ENCODE measurements at regions not wholly inside any gene's neighbourhood (a gene's known extent, or its start where the extent isn't known, plus 50 kb on each side); places are given as distances from the start of the nearest gene placed in this dataset.
A peak's percentile ranks its signal among the peaks of the same experiment; 100 is the strongest.
"Not testable (repeated sequence)": the region's sequence is repeated elsewhere in the genome, so short reads cannot be mapped to it uniquely, and the experiment has no call there.

DNA sequence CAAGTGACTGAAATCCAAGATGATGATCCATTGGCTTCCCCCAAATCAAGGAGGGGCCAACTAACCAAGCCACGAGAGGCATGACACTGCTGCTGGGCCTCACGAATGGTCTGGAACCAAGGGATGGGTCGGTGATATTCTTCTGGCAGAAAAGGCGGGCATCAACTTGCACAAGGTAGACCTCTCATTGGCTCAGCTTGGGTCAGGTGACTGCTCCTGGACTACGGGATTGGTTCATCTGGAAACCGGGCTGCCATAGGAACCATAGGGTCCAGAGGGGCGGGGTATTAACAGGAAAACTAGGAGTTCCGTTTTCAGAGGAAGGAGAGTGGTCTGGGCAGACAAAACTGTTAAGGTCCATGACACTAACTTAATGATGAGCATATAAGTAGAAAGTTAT, 100.9 kb downstream of the TFAP2C start:
- DNase-seq, result no peak

DNA sequence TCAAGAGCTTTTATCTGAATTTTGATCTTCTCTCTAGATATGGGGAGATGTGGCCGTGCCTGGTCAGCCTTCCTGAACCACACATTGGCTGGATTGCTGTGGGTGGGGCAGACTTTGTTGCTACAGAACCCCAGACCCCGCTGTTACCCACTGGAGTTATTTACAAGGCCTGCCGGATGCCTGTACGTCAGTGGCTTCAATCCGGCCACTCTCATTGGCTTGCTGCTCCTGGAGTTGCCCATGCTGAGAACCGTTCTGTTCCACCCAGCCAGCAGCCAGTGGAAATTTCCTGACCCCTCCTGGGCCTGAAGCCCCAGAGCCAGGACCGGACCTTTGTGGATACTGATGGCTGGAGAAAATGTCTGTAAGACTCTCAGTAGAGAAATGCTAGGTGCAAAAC, 101.9 kb downstream of the TFAP2C start:
- DNase-seq, result no peak

GRCh38 chr20:56731476-56731875, 102.4 kb downstream of the TFAP2C start:
- DNase-seq, result no peak

DNA sequence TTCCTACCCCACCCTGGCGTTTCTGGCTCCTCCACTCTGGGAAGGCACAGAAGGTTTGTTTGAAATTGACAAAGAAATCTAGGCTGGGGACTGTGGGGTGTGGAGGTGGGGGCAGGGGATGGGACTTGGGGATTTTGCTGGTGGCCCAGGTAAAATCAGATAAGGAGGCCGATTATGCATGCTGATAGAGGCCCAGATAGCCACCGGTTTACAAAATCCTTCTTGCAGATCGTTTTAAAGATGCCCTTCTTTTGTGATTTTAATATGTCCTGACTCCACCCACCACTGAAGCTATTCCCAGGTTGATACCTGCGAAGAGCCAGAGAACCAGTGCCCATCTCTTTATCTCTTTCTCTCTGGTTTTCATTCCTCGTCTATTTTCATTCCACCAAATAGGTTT, 104.9 kb downstream of the TFAP2C start:
- DNase-seq, result no peak

DNA sequence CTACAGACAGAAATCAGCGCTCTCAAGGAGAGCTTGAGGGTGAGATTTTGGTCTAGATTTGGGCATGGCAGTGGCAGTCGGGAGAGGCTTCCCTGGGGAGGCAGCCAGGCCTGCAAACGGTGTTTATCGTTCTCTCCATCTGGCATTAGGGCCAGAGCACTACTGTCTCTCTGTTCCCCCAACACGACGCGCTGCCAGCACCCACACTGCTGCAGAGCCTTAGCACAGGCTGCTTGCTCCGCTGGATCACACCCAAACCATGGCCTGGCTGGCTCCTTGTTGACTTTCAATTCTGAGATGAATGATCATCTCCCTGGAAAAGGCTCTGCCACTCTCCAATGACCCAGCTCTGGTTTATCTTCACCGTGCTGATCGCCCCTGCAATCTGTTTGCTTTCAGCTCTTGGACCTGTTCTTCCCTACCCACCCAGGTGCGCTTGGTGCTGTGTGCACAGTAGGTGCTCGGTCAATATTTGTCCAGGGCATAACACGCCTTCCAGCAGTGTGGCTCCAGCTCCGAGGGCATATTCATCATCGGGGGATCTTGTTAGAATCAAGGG, 106.1 kb downstream of the TFAP2C start:
- no peak for DNase-seq

- no peak for DNase-seq
These were observed 107.3 kb downstream of the TFAP2C start for GRCh38 chr20:56736285-56736857.

GRCh38 chr20:56744325-56744821, 115.3 kb downstream of the TFAP2C start:
- not testable (repeated sequence) for DNase-seq

- DNase-seq, result no peak
These were observed 119.6 kb downstream of the TFAP2C start for GRCh38 chr20:56748476-56749377.

DNA sequence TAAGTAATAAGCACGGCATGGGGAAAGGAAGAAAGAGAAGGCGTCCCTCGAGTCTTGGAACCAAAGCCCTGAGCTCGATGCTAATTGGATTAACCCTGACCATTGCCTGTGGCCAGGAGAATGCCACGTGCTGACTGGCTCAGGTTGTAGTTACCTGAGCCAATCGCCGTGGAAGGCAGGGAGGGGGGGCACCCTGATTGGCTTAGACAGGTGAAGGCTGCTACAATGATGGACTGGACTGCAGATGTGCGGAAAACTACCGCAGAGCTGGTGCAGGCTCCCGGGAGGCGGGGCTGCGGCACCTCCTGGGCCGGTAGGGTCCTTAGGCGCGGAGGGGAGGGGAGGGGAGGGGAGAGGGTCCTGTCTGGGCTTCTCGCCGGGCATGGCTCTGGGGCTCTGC, 121.3 kb downstream of the TFAP2C start:
- peak; percentile 8 for DNase-seq

- peak; percentile 5 for DNase-seq
These were observed 123.2 kb downstream of the TFAP2C start for GRCh38 chr20:56752274-56752673.

DNA sequence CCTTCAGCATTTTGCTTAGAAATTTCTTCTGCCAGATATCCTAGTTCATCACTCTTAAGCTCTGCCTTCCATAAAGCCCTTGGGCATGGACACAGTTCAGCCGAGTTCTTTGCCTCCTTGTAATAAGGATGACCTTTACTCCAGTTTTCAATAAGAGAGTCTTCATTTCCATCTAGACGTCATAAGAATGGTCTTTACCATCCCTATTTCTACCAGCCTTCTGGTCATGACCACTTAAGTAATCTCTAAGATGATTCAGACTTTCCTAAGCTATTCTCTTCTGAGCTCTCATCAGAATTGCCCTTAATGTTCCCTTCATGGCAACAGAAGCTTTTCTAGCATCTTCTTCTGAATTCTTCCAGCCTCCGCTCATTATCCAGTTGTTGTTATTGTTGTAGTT, 126.1 kb downstream of the TFAP2C start:
- no peak for DNase-seq

DNA sequence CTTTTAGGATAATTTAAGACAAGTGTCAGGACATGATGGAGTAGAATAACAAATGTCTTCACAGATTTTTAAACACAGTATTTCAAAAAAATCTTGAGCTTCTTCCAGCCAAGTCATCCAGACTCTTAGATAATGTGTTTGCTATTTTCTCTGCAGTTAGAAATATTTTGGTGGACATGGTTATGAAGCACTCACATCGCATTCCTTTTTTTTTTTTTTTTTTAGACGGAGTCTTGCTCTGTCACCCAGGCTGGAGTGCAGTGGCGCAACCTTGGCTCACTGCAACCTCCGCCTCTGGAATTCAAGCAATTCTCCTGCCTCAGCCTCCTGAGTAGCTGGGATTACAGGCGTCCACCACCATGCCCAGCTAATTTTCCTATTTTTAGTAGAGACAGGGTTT, 127.6 kb downstream of the TFAP2C start:
- DNase-seq, result not testable (repeated sequence)

DNA sequence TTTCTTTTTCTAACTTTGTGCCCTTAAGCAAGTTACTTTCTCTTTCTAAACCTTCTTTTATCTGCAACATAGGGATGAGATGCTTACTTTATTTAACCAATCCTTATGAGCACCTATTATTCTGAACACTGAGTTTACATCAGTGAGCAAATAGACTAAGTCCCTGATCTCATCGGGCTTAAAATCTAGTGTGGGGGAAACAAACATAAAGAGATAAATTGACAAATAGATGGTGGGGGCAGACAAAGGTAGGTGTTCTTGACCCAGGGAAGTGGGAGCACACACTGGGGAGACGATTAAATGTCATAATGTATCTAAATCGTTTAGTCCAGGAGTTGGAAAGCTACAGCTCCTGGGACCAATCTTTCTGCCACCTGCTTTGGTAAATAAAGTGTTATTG, 129.6 kb downstream of the TFAP2C start:
- DNase-seq, result no peak

DNA sequence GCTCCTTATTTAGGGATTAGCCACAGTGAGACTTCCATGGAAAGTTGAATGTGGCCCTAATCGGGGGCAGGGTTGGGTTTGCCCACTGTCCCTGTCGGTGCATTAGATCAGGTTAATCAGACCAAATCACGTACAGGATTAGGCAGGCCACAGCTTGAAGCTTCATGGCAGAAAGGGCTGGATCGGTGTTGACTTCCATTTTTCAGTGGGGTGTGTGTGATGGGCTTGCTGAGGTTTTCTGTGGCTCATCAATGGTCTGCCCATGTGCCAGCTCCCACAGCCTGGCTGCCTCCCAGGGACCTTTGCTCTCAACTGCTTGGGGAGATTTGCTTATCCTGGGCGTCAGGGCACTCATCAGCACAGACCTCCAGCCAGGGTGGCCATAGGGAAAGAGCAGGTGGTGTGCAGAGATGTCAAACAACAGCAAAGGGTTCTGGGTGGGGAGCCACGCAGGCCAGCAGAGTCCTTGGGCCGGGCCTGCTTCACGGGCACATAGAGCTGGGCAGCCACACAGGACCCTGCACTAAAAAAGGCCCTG, 130.7 kb downstream of the TFAP2C start:
- no peak for DNase-seq

DNA sequence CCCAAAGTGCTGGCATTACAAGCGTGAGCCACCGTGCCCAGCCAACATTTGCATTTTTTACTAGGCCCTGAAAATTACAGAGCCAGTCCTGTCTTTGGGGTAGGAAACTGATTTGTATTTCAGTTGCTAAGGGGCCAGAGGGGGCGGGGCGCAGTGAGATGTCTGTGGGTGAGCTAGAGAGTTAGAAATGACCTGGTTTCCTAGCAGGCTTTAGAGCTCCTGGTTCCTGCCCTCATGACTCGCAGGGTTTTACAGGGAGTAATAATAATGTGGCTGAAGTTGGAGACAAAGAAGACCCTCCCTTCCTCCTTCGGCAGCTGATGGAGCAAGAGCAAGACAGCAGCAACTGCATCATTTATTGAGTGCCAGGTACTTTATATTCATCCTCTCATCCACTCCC, 131.5 kb downstream of the TFAP2C start:
- DNase-seq, result no peak

DNA sequence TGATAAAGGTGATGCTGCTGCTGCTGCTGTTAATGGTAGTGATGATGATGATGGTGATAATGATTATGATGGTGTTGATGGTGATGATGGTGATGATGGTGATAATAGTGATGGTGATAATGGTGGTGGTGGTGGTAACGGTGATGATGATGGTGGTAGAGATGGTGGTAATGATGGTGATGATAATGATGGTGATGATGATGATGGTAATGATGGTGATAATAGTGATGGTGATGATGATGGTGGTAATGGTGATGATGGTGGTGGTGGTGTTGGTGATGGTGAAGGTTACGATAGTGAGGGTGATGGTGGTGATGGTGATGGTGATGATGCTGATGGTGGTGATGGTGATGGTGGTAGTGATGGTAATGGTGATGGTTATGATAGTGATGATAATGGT, 132.3 kb downstream of the TFAP2C start:
- DNase-seq, result no peak

DNA sequence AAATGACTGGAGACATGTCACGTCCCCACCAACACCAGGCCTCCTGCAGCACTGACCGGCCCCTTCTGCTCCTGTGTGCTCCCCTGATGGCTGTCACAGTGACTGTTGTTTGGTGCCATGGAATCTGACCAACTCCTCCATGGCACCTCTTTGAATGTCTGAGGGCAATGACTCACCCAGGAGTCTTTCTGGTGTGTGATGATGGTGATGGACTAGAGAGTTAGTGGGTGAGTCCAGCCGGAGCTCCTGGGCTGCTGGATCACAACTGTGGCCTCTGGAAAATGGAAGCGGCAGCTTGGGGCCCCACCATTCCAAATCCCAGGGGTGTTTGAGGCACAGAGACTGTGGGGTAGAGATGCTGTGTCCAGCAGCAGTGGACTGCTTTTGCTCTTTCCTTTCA, 133.3 kb downstream of the TFAP2C start:
- DNase-seq, result no peak

- no peak for DNase-seq
These were observed 133.7 kb downstream of the TFAP2C start for GRCh38 chr20:56762829-56763228.

GRCh38 chr20:56764671-56765070, 135.6 kb downstream of the TFAP2C start:
- no peak for DNase-seq

DNA sequence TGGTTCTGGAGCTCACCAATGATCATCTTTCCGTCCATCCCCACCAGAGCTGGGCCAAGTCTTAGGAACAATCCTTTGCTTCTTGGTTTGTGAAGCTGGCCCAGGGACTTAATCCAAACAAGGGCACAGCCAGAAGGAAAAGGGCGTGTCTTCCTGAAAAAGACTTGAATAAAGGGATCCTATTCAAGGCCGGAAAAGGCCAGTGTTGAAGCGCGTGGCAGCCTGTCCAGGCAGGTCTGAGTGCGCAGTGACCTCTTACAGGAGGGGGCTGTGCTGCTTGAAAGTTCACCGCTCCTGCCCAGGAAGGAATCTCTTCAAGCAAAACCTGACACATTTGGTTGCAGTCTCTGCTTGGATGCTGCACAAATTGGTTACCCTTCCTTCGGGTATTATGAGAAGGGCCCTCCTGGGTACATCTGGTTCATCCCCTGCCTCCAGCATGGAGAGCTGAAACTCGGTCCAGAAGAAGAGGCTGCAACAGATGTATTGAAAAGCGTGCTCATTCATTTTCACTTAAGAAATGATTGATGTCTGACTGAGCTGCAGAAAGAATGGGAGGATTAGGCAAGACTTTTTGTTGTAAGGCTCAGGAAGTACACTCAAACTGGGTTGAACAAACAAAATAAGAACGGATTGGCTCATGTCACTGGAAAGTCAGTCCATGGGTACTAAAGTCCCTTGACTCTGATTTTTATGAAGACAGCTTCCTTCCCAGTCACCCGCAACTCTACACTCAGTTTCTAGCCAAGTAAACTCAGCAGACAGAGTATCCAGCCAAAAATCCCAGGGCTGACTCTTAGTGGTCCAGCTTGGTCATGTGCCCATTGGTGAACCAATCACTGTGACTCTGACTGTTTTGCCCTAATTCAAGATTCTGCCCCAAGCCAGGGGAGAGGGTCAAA, 136.3 kb downstream of the TFAP2C start:
- no peak for DNase-seq

DNA sequence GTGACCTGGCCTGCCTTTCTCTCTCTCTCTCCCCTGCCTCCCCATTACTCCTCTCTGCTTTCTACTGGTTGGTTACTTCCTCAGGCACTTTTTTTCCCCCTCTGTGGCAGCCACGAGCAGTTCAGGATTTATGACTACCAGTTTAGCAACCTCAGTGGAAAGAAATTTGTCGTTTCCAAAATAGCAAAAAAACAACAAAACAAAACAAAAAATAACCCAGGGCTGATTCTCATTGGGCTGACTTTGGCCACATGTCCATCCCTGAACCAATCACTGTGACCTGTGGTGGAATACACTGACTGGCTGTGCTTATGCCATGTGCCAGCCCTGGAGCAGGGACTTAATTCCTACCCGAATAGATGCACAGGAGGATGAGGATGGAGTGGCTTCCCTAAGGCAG, 137.4 kb downstream of the TFAP2C start:
- DNase-seq, result no peak

- no peak for DNase-seq
These were observed 141.0 kb downstream of the TFAP2C start for GRCh38 chr20:56769921-56770600.

All from RPMI8226 (cell line).